GM12891 (cell line): ENCODE measurements at regions not wholly inside any gene's neighbourhood (a gene's known extent, or its start where the extent isn't known, plus 50 kb on each side); places are given as distances from the start of the nearest gene placed in this dataset.

Experiments used
- DNase-seq: peaks from one replicate; pipeline ENCODE4 v3.0.0; 2011; ENCODE audit warnings: low spot score; ENCODE audit not compliant: insufficient read length
- FAIRE-seq: peaks from 2 replicates; lab custom pipeline; 2011; peaks lifted over from hg19 to GRCh38; lab: Jason Lieb, UNC
- PAX5 ChIP-seq: IDR thresholded peaks from 2 replicates; pipeline ENCODE4 v1.6.1; 2011; ENCODE audit warnings: low read length, moderate library complexity, mild to moderate bottlenecking; ENCODE audit not compliant: insufficient read depth, severe bottlenecking
- POLR2A ChIP-seq: IDR thresholded peaks from 2 replicates; pipeline ENCODE4 v1.6.1; 2011; ENCODE audit warnings: low read depth, low read length, control low read depth
- POLR2AphosphoS5 ChIP-seq: IDR thresholded peaks from 2 replicates; pipeline ENCODE4 v1.6.1; 2011; ENCODE audit warnings: low read depth, low read length, control low read depth
- POU2F2 ChIP-seq: IDR thresholded peaks from 2 replicates; pipeline ENCODE4 v1.6.1; 2011; ENCODE audit warnings: low read depth, mild to moderate bottlenecking, control low read depth, low read length, moderate library complexity
- SPI1 ChIP-seq: IDR thresholded peaks from 2 replicates; pipeline ENCODE4 v1.6.1; 2011; ENCODE audit warnings: low read depth, low read length, control low read depth
- TAF1 ChIP-seq: IDR thresholded peaks from 2 replicates; pipeline ENCODE4 v1.6.1; 2011; ENCODE audit warnings: low read depth, low read length, control low read depth

DNA sequence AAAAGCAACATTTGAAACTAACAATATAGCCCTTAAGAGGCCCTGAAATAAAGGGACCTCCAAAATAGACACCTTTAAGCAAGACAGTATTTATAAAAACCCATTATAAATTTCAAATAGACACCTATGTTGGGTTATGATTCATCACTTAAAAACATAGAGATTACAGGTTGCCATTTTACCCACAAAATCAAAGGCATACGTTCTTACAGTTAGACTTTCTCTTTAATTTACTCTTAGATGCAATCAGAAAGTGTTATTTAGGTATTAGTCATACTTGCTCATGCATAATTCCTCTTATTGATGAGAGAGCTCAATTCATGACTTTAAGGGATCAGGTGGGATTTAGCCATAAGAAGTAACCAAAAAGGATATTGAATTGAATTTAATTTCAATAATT, 51.5 kb upstream of the TMEM200A start:
- TF ChIP-seq SPI1 (no peak), POLR2AphosphoS5 (no peak), PAX5 (no peak), TAF1 (no peak), POLR2A (no peak), POU2F2 (no peak)
- no peak for DNase-seq
- FAIRE-seq, result no peak

DNA sequence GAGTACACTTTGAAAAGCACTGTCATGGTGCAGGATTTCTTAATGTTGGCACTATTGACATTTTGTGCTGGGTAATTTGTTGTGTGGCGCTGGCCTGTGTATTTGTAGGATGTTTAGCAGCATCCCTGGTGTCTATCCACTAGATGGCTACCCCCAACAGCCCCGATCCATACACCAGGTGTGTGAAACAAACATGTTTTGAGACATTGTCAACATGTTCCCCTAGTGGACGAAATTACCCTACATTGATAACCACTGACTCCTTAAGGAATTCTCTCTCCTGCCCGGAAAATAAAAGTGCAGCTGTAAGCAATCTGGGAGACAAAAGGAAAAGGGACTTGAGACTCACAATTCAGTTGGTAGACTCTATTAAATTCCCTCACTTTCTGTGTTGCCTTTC, 52.6 kb upstream of the TMEM200A start:
- no peak for FAIRE-seq
- no peak for TF ChIP-seq POLR2AphosphoS5
- TF ChIP-seq PAX5, result no peak
- TF ChIP-seq SPI1, result no peak
- no peak for TF ChIP-seq TAF1
- TF ChIP-seq POLR2A, result no peak
- TF ChIP-seq POU2F2, result no peak
- no peak for DNase-seq

DNA sequence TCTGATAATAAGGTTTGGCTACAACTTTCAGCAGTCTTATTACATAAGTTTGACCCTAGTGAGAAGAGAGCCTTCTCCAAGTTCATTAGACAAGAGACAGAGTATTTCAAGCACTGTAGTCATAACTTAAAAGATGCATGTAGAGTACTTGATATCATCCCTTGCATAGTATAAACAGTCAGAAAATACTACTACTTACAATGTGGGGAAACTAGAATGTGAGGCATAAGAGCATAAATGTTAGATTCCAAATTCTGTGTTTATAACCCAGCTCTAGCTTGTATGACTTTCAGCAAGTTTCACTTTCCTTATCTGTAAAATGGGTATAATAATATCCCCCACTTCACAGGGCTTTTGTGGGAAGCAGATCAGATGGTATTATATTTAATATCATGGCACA, 56.8 kb upstream of the TMEM200A start:
- TF ChIP-seq PAX5, result no peak
- no peak for TF ChIP-seq POU2F2
- DNase-seq, result no peak
- no peak for FAIRE-seq

DNA sequence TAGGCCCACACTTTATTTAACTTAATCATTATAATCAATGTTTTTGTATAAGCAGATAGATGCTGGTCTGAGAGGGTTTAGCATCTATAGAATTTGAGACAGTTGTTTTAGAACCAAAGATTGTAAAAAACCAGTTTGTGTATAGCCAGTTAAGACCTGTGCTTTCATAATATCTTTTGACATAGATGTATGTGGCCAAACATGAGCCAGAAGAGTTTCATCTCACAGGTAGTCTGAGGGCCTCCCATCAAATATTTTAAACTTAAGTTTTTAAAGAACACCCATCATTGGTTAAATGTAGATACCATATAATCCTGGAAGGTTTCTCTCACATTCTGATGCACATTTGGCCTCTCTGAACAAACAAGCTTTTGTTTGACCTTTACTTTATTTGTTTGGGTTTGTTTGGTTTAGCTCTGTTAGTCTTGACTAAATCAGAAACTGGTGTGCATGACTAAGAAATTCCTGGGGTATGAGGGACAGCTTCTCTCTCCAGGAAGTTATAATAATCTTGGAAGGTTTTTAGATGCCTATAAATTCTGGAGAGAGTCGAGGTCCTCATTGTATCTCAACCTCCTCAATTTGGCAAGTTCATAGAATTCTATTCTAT, 58.0 kb upstream of the TMEM200A start:
- TF ChIP-seq POU2F2, result no peak
- TF ChIP-seq POLR2AphosphoS5, result no peak
- no peak for TF ChIP-seq TAF1
- no peak for TF ChIP-seq PAX5
- no peak for TF ChIP-seq SPI1
- FAIRE-seq, result no peak
- DNase-seq, result no peak

DNA sequence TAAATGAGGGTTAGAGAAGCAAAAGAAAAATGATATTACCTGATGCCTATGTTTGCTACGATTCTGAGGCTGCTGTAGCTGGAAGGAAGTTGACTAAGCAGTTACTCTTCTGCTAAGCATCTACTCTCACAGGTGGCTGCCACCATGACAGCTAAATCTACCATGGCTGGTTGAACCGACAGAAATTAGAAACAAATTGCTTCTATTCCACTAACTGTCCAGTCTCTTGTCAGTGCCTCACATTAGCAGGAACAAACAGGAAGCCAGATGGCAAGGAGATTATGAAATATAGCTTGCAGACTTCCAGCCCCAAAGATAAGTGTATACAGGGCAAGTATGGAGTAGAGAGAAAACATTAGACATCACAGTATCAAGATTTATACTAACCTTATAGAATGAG, 59.4 kb upstream of the TMEM200A start:
- FAIRE-seq, result no peak
- TF ChIP-seq TAF1 (no peak), POU2F2 (no peak), POLR2A (no peak), PAX5 (no peak), POLR2AphosphoS5 (no peak), SPI1 (no peak)
- DNase-seq, result no peak

DNA sequence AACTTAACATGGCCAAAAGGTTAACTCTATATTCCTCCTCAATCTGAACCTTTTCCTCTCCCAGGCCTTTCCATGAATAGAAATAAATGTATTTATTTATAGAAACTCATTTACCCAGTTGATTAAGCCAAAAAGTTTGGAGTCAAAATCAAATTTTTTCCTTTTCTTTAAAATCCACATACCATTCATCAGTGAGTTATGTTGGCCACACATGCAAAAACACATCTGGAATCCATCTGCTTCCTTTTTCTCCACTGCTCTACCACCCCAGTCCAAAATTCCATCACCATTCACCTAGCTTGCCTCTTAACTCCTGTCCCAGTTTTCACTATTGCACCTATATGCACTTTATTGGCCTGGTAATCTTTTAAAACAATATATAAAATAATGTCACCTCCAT, 62.4 kb upstream of the TMEM200A start:
- DNase-seq (no peak), FAIRE-seq (no peak)
- TF ChIP-seq POLR2A (no peak), SPI1 (no peak), TAF1 (no peak), POLR2AphosphoS5 (no peak), POU2F2 (no peak), PAX5 (no peak)

DNA sequence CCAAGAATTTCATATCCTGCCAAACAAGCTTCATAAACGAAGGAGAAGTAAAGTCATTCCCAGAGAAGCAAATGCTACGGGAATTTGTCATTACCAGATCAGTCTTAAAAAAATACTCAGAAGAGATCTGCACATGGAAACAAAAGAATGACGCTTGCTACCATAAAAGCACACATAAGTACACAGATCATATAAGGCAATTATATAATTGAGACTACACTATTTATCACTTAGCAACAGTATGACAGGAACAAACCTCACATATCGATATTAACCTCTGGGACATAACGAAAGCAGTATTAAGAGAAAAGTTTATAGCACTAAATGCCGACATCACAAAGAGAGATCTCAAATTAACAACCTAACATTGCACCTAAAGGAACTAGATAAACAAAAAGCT, 67.6 kb upstream of the TMEM200A start:
- TF ChIP-seq PAX5, result no peak
- no peak for TF ChIP-seq POLR2AphosphoS5
- no peak for TF ChIP-seq POU2F2
- no peak for TF ChIP-seq POLR2A
- TF ChIP-seq TAF1, result no peak
- FAIRE-seq (no peak), DNase-seq (no peak)

DNA sequence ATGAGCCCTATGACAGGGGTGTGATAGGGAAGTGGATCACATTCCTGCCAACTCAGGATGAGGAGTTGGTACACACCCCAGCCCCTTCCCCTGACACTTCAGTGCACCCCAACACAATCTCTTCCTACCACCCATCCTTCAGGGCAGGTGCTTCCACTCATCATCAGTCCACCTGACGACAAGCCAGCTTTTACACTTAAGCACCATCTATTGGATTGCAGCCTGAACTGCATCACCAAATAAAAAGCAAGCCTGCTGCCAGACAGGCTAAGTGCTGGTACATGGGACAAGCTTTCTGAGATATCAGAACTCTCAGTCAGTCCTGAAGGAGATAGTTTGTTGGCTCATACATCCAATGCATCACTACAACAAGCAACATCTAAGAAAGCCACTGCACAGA, 69.0 kb upstream of the TMEM200A start:
- no peak for DNase-seq
- no peak for FAIRE-seq
- TF ChIP-seq POLR2A (no peak), POU2F2 (no peak), PAX5 (no peak), TAF1 (no peak), POLR2AphosphoS5 (no peak), SPI1 (no peak)

DNA sequence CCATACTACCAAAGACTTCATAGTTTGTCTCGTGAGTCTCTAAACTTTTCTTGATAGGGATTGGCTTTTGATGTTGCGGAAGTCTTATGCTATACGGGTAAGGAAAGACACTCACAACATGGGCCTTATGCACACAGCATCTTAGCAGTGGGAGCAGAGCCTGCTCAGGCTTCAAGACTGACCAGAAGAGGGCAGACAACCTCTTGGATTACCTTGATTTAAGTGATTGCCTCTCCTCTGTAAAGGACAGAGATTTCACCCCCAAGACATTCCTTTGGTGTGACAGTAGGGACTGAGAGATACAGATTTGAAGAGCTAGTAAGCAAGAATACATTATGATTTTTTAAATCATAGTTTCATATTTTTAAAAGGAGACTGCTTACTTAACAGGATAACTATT, 71.0 kb upstream of the SAMD3 start:
- FAIRE-seq (peak; percentile 70), DNase-seq (peak; percentile 36)
- TF ChIP-seq PAX5, result no peak
- no peak for TF ChIP-seq POU2F2
- TF ChIP-seq POLR2AphosphoS5, result no peak
- TF ChIP-seq TAF1, result no peak
- no peak for TF ChIP-seq SPI1
- no peak for TF ChIP-seq POLR2A

DNA sequence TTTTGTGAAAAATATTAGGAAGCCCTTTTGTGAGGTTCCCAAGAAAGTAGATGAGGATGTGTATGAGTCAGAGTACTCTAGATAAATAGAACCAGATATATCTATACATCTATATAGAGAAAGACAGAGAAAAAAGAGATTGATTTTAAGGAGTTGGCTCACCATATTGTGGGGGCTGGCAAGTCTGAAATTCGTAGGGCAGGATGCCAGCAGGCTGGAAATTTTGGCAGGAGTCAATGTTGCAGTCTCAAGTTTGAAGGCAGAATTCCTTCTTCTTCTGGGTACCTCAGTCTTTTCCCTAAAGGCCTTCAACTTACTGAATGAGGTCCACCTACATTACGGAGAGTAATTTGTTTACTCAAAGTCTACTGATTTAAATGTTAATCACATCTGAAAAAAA, 65.3 kb upstream of the SAMD3 start:
- no peak for FAIRE-seq

More for the DNA sequence above, 65.3 kb upstream of the SAMD3 start:
- DNase-seq, result no peak
- no peak for TF ChIP-seq SPI1
- TF ChIP-seq PAX5, result no peak
- no peak for TF ChIP-seq TAF1
- TF ChIP-seq POU2F2, result no peak
- TF ChIP-seq POLR2AphosphoS5, result no peak
- TF ChIP-seq POLR2A, result no peak
